ENCODE measurements at regions not wholly inside any gene's neighbourhood (a gene's known extent, or its start where the extent isn't known, plus 50 kb on each side); places are given as distances from the start of the nearest gene placed in this dataset.

- DNase-seq (ENCODE audit: low spot score), result no peak
Measured at GRCh38 chr2:67240507-67240906, 156.6 kb upstream of the ETAA1 start.

- DNase-seq (ENCODE audit: low spot score), result no peak
Measured at GRCh38 chr2:67241453-67241852, 155.7 kb upstream of the ETAA1 start.

- no peak for DNase-seq (ENCODE audit: low spot score)
Measured at GRCh38 chr2:67242456-67242855, 154.7 kb upstream of the ETAA1 start.

- DNase-seq (ENCODE audit: low spot score), result no peak
Measured at GRCh38 chr2:67243919-67244318, 153.2 kb upstream of the ETAA1 start.

GRCh38 chr2:67246791-67247190 lies 150.3 kb upstream of the ETAA1 start:
- DNase-seq (ENCODE audit: low spot score), result no peak

- no peak for DNase-seq (ENCODE audit: low spot score)
Measured at GRCh38 chr2:67251741-67252140, 145.4 kb upstream of the ETAA1 start.

GRCh38 chr2:67255933-67256615 lies 141.1 kb upstream of the ETAA1 start:
- no peak for DNase-seq (ENCODE audit: low spot score)

- no peak for DNase-seq (ENCODE audit: low spot score)
Measured at GRCh38 chr2:67256892-67257291, 140.2 kb upstream of the ETAA1 start.

GRCh38 chr2:67258122-67258521 lies 139.0 kb upstream of the ETAA1 start:
- DNase-seq (ENCODE audit: low spot score), result no peak

GRCh38 chr2:67258831-67259230 lies 138.3 kb upstream of the ETAA1 start:
- DNase-seq (ENCODE audit: low spot score), result no peak

GRCh38 chr2:67259556-67260342 lies 137.4 kb upstream of the ETAA1 start:
- DNase-seq (ENCODE audit: low spot score), result no peak

- DNase-seq (ENCODE audit: low spot score), result no peak
Measured at GRCh38 chr2:67260343-67261277, 136.5 kb upstream of the ETAA1 start.

- DNase-seq (ENCODE audit: low spot score), result no peak
Measured at GRCh38 chr2:67267241-67267640, 129.9 kb upstream of the ETAA1 start.

GRCh38 chr2:67268797-67269196 lies 128.3 kb upstream of the ETAA1 start:
- DNase-seq (ENCODE audit: low spot score), result peak; percentile 6

- no peak for DNase-seq (ENCODE audit: low spot score)
Measured at GRCh38 chr2:67272195-67272594, 124.9 kb upstream of the ETAA1 start.

GRCh38 chr2:67277450-67277849 lies 119.7 kb upstream of the ETAA1 start:
- peak; percentile 2 for DNase-seq (ENCODE audit: low spot score)

GRCh38 chr2:67281101-67281500 lies 116.0 kb upstream of the ETAA1 start:
- DNase-seq (ENCODE audit: low spot score), result no peak

- DNase-seq (ENCODE audit: low spot score), result no peak
Measured at GRCh38 chr2:67283641-67284040, 113.5 kb upstream of the ETAA1 start.

- DNase-seq (ENCODE audit: low spot score), result no peak
Measured at GRCh38 chr2:67286981-67287759, 110.0 kb upstream of the ETAA1 start.

- no peak for DNase-seq (ENCODE audit: low spot score)
Measured at GRCh38 chr2:67289271-67289670, 107.9 kb upstream of the ETAA1 start.

- no peak for DNase-seq (ENCODE audit: low spot score)
Measured at GRCh38 chr2:67289921-67290371, 107.2 kb upstream of the ETAA1 start.

Measured in SW480 (cell line).